HG03439 (cell line): ENCODE measurements at regions not wholly inside any gene's neighbourhood (a gene's known extent, or its start where the extent isn't known, plus 50 kb on each side); places are given as distances from the start of the nearest gene placed in this dataset.

Experiments
- ATAC-seq: cut with Tn5 transposase; IDR thresholded peaks from one replicate; pipeline ENCODE4 v1.9.1; 2021; ENCODE audit warnings: mild to moderate bottlenecking, moderate library complexity; ENCODE audit not compliant: unreplicated experiment

DNA sequence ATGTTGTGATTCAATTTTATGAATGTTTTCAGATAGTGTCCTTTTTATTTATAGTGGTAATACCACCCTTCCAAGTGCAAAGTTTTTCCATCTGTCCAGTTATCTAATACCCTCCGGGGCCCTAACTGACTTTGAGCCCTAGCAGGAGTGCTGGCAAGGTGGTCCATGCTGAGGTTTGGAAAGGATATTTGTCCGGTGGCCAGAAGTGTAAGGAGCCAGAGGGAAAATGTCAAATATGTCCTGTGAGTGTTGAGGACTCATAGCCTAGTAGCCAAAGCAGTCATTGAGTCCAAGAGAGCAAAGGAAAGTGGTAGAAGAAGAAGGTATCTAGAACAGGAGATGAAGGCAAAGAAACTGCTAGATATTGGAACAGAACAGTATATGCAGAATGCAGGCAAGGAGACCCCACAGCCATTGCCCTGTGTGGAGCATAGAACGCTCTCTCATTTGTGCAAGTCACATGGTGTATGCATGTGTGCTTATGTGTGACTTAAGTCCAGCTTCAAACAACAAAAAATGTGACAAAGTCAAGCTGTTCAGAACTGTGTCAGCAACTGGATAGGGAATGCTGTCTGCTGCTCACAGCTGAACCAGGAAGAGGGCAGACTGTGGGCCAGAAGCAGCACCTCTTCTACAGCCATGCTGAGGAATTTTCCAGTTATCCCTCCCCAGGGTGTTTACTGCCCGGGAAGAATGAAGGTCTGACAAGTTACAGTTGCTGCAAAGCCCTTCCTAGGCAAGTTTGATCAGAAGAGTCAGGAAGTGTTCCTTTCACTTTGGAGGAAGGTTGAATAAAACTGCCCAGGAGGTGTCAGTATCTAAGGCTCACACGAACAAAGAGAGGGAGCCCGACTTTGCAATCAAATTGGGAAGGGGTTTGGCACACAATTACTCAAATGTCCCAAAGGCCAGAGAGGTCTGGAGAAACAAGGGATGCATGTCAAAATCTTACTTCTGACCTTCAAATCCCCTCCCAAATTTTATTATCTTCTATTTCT is 463.3 kb upstream of the DMAC1 start:
- no peak for ATAC-seq

DNA sequence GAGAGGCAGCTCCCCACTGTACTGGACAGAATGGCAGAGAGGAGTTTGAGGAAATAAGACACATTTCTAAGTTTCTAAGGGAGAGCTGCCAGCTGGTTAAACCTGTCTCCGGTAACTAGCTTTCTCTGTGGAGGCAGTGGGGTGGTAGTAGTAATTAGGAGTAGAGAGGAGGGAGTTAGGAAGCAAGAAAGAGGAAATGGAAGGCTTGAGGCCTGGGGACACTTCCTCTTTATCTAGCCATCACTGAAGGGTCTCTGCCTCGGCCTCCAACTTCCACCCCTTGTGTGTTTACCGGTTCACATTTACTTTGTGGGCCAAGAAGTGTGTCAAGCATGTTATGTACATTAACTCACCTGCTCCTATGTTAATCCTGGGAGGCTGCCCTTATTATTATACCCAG is 462.2 kb upstream of the DMAC1 start:
- no peak for ATAC-seq

DNA sequence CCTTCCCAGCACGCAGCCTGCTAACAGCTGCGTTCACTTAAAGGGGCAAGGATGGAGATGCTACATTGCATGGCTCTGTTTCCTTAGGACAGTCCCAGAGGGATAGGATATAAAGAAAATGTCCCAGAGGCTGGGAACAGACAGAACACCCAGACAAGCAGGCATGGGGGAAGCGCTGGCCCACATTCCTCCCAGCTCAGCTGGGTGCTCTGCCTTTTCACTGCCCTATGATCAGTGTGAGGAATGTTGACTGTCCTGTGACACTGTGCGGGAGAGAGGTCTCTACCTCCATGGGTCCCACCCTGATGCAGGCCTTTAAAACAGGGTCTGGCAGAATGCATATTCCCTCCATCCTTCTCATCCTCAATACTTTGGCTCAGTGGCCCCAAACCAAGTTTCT is 459.4 kb upstream of the DMAC1 start:
- ATAC-seq = no peak

DNA sequence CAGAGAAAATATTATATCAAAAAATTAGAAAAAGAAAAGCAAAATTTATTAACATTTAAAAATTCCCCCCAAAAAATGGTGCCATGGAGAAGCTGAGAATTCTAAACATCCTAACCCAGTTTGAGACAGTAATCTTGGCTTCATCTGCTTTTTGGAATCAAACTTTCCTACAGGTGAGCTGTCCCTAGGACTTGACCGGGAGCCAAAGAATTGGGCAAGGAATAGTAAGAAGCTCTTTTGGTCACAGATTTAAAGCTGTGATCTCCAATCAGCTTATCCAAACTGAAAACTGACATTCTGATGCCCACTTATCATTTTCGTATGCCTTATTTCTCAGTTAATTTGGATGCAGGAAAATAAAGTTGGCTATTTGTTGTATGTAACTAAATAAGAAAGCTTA is 457.3 kb upstream of the DMAC1 start:
- no peak for ATAC-seq

DNA sequence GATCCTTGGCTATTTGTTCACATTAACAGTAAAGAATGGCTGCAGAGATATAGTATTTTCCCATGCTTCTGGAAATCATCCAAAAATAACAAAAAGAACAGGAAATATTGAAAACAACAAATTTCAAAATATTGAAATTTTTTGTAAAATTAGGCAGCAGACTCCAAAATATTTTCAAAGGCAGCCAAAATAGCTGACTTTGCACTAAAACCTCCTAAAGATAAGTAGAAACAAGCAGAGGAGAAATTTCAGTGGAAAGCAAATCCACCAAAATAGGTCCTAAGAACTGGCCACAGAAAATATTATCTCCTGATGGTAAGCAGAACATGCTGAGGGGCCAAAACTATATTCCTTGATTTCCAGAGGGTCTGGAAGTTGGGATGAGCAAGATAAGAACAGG is 456.3 kb upstream of the DMAC1 start:
- no peak for ATAC-seq

DNA sequence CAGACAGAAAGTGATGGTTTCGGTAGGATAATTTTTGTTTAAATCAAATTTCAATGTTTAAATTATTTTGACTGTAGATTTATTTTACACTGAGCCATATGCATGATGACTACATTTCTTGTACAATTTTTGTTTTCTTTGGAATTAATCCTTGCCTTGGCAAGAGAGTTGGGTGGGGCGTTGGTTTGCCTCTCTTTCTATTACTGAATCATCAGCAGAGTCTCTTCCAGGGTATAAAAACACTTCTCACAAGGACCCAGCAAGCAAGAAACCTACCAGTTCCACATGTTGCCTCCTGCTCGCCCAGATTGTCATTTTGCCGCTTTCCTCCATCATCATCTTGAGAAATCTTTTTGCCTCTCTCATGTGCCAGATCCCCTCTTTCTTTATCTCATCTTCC is 455.0 kb upstream of the DMAC1 start:
- ATAC-seq = no peak

DNA sequence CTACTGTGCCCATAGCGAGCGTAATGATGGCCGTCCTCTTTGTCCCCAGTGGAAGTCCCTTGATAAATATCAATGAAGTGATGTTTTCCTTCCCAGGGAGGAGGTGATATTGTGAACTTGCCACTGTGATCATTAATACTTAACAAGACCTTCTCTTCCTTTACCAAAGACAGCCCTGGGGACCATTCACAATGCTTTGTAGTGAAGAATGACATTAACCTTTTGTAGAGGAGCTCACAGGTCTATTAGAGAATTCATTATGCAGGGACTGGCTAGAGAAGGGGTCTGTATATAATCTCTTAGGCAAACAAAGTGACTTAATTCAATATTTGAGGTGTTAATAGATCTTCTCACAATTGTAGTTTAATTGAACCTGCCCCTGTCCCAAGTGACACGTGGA is 452.9 kb upstream of the DMAC1 start:
- ATAC-seq = no peak

DNA sequence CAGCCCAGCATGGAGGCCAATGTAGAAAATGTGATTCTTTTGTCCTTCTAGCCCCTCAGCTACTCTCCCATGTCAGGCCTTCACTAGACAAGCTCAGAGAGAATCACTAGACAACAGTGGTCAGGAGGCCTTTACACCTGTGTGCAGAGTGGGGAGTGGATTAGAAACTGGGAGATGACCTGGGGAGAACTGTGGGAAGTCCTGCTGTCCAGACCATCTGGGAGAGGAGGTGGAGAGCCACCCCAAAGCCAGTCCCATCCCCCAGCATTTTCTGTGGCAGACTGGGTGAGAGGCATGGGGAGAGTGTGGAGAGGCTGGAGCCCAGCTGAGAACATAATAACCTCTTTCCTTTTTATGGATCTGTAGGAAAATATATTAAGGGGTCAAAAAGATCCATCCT is 452.0 kb upstream of the DMAC1 start:
- ATAC-seq = no peak

DNA sequence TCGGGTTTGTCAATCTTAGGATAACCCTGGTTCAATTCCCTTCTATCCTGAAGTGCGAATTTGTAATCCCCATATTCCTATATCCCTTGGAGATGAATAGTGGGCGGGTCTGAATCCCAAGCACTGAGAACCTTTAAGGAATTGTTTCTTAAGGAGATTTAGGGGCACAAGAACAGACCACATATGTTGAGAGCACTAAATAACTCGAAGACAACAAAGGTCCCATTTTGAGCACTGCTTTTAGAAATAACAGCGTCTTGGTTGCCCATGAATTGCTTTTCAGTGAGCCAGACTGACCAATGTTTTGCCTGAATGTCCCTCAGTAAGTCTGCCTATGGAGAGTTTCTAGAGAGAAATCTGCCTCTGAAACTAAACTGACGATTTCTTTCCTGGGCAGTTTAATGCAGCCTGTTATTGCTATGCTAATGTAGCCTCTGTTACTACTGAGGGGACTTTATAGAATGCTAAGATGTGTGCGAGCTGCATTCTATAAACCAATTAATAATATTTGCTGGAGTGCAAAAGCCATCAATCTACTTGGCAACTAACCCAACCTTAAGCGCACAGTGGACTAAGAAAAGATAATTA is 445.0 kb upstream of the DMAC1 start:
- ATAC-seq = no peak

DNA sequence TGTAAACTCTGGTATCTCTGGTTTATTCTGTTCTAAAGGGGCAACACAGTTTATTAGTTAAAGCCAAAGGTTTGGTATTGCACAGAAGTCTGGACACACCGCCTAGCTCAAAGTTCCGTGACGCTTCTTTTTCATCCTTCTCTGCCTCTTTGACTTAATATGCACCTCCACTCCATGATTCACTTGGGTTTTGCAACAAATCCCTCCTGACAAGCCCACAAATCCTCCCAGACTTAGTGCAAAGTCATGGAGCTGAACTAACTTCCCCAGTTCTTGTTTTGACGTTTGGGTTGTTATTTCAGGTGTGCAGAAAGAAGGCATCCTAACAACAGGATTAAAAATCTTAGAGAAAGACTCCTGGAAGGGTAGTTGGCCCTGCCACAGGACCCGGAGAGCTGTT is 441.6 kb upstream of the DMAC1 start:
- no peak for ATAC-seq

DNA sequence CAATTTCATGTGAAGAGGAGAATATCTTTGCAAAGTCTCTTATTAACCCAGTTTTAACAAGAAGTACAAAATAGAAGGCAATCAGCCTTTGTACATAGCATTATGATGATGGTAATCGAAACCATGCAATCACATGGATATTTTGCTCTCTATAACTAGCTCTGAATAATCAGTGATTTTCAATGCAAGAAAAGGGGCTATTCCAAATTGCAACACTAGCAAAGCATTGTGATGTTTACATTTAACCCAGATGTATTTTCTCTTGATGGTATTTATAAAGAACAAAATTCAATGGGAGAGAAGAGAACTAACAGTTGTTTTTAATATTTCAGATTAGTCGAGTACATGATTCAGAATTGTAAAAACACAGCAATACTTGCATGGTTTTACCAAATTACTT is 437.5 kb upstream of the DMAC1 start:
- ATAC-seq = no peak

DNA sequence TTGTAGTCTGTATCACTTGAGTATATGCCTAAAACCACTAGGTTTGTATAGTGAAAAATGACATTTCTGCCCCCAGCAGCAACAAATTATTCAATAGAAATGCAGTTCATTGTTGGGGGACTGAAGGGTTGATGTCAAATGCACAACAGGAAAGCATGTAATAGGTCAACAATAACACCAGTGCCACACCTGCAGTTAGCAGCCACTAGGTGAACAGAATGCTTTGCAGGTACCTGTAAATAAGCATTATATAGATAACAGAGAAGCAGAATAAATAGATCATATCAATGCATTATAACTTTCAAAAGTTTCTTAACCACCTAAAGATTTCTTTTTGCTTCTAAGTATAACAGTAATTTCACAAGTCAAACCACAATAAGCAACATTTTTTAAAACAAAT is 435.9 kb upstream of the DMAC1 start:
- no peak for ATAC-seq

DNA sequence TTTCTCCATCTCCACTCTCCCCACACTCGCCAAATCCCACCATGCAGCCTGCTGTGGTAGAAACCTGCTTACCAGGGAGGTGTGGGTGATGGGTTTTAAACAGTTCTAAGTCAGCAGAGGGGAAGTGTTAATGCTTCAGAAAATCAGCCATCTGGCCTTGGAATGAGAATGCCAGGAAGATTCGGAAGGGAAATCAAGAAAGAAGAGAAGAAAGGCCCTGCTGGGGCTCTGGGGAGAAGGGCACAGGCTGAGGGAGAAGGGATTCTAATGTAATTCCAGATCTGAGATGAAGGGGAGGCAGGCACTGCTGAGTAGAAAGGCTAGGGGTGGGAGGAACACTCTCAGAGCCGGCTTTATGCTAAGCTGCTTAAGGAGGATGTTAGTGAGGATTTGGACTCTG is 434.7 kb upstream of the DMAC1 start:
- no peak for ATAC-seq

DNA sequence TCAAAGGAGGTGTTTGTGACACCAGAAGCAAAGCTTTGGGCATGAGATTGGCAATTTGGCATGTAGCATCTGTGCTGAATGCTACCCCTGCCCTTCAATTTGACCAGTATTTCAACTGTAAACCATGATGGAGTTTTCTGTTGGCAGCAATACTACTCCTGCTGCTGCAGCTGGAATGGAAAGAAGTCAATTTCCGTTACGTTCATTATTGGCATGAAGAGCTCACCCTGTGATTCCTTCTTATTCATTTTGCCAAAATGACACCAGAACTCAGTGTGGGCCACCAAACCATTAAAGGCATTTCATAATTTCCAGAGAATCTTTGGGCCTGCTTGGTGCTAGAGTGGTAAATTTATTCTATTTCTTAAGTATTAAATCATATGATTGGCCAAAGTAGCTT is 433.1 kb upstream of the DMAC1 start:
- ATAC-seq = no peak

DNA sequence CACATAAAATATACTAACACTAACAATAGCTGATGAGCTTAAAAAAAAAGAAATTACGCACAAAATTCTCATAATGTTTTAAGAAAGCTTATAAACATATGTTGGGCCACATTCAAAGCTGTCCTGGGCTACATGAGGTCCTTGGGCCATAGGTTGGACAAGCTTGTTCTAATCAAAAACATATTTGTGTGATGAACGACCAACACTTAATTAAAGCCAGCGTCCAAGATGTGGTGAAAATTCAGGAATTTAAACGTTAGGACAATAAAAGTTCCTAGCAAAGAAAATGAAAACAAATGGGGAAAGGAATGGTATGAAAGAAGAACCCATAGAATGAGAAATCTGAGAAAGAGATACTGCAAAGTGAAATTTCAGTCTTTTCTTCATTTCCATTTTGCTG is 429.6 kb upstream of the DMAC1 start:
- no peak for ATAC-seq

DNA sequence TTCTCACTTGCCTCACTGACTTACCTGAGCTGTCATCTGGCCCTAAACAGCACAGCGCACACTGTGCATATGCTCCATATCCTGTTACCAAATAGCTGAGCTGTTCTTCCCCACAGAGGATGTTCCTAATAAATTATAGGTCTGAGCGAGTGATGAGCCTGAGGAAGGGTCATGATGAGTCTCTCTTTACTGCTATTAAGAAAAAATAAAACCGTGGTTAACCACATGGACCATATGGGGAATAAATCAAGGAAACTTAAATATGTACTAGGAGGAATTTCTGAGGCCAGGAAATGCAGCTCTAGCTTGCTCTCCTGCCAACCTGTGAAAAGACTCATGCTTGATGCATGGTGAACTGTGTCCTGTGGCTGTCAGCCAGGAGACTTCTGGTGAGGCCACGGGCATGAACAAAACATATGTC is 424.8 kb upstream of the DMAC1 start:
- ATAC-seq = no peak

DNA sequence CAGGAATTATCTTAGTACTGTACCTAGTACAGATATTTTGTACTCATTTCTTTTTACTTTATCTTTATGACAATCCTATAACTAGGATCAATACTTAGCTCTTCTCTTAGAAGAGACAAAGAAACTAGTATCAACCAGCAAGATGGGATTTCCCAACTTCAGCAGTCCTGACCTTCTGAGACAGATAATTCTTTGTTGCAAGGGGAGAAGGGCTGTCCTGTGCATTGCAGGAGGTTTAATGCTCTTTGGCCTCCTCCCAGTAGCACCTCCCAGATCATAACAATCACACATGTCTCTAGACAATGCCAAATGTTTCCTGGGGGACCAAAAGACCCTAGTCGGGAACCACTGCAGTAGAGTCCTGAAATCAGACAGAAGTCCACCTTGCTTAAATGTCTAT is 424.3 kb upstream of the DMAC1 start:
- no peak for ATAC-seq

DNA sequence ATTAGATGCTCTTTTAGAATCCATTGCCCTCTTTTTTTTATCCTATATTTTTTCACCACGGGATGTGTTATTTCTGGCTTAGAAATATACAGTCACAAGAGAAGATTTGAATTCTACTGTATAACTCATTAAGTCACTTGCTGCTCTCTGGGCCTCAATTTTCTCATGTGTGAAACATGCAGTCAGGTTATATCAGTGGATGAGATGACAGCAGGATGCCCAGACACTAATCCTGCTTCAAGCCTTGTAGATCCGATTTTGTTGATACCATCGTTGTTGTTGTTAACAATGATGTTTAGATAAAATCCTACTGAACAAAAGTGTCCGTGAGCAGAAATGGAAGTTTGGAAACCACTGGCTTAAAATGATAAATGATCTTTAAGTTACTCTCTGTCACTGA is 421.9 kb upstream of the DMAC1 start:
- no peak for ATAC-seq

DNA sequence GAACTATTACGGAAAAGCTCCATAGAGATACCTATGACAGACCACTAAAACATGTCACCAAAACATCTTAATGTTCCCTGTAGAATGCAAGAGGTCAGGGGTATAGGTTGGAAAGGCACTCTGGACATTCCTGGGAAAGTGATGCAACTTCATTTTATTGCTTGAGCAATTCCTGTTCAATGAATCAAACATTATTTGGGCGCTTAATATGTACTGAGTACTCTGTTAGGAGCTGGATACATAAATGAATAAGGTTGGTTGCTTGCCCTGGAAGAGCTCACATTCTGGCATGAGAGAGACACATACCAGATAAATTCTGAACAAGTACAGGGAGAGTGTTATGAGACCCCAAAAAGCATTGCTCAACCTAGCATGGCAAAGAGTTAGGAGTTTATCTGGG is 408.9 kb upstream of the DMAC1 start:
- no peak for ATAC-seq

DNA sequence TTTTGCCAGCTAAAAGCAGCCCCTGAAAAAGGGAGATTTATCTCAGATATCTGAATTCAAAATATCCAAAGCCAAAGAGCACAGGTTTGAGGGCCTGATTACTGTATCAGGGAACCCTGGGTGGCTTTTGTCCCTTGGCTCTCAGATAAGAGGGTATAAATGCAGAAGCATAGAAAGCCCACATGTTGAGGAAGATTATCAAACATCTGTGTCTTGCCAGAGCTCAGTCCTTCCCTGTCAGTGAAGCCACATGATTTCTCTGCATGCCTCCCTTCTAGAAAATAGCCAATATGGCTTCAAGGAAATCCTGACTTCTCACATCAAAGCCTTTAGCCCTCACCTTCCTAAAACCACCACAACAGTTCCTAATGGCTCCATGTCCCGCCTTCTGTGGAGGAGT is 408.0 kb upstream of the DMAC1 start:
- no peak for ATAC-seq

DNA sequence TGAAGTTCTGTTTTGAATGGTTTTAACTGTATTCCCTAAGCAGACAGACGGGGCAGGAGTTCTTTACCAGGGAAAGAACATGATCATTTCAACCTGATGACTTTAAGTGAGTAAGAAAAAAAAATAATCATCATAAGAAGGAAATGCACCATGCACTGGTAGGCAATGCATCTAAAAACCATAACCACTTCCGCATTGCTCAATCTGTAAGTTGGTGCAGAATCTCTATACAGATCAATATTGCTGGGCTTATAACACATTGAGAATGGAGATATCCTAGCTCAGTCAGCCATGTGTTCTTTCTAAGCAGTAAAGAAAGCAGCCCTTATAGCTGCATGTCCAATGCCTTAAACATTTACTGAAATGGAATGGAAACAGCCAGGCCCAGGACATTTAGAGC is 407.1 kb upstream of the DMAC1 start:
- no peak for ATAC-seq

DNA sequence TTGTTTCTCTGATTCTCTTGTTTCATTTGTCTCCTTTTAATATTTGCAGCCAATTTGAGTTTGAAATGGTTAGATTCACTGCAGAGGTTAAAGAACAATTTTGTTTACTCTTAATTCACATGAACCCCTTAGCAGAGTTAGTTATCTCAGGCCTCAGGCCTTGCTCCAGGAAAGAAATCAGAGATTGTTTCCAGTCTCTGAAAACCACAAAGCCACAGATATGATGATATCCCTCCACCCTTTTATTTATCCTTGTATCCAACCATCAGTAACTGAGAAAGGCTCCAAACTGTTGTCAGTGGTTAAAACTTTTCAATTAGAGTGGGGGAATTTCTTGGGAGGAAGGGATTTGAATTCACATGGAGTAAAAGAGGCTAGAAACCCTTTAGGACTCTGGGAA is 406.0 kb upstream of the DMAC1 start:
- no peak for ATAC-seq

DNA sequence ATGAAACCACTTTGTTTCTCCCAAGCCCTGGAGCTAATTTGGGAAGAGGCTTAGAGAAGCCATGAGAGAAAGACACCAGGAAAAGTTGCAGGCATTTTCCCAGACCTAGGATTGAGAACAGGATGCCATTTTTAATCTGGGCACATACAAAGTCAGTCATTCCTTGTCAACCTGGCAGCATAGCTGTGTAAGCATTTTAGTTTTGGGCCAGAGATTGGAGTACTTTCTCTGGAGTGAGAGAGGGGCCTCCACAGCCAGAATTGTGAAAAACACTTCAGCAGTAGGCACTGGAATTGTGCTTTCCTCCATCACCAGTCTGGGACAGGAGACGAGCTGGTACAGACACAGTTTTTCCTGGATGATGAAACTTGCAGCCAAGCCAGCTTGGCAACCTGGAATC is 390.3 kb upstream of the DMAC1 start:
- ATAC-seq = no peak
